Heart right ventricle (tissue), 16 donors: ENCODE measurements at regions not wholly inside any gene's neighbourhood (a gene's known extent, or its start where the extent isn't known, plus 50 kb on each side); places are given as distances from the start of the nearest gene placed in this dataset.

Experiments
- ATAC-seq, 8 donors: fragments of 200-7000 bp; cut with Tn5 transposase; one replicate each; pipeline ENCODE4 v1.9.1; 2020; ENCODE audit warnings: mild to moderate bottlenecking in 8 of 8, moderate library complexity in 8 of 8, moderate number of reproducible peaks in 1 of 8
- DNase-seq, 2 donors: peaks; one replicate each; pipeline ENCODE4 v3.0.0-alpha.2; 2020
- H3K27ac ChIP-seq, 10 donors: fragments of 200-600 bp; sonication (generic) in 2 of 10; one replicate each; pipeline versions ENCODE4 v1.5.0 to v1.8.0; 2020 to 2022; ENCODE audit warnings: mild to moderate bottlenecking in 3 of 10
- H3K27me3 ChIP-seq, 7 donors: fragments of 200-600 bp; one replicate each; pipeline ENCODE4 v1.8.0; 2021 to 2022; ENCODE audit warnings: mild to moderate bottlenecking in 2 of 7
- H3K36me3 ChIP-seq, 9 donors: fragments of 200-600 bp; sonication (generic) in 1 of 9; one replicate each; pipeline versions ENCODE4 v1.5.0 to v1.8.0; 2020 to 2022; ENCODE audit warnings: mild to moderate bottlenecking in 2 of 9
- H3K4me1 ChIP-seq, 9 donors: fragments of 200-600 bp; sonication (generic) in 1 of 9; one replicate each; pipeline versions ENCODE4 v1.5.0 to v1.8.0; 2020 to 2022; ENCODE audit warnings: mild to moderate bottlenecking in 4 of 9
- H3K4me3 ChIP-seq, 10 donors: fragments of 200-600 bp; sonication (generic) in 2 of 10; one replicate each; pipeline versions ENCODE4 v1.5.0 to v1.8.0; 2020 to 2022; ENCODE audit warnings: mild to moderate bottlenecking in 7 of 10, moderate library complexity in 2 of 10
- H3K9me3 ChIP-seq, 11 donors: fragments of 200-600 bp in 10 of 11; sonication (generic) in 2 of 11; one replicate each; pipeline versions ENCODE4 v1.5.0 to v1.8.0; 2013 to 2022; ENCODE audit warnings: mild to moderate bottlenecking in 2 of 11, control low read depth in 1 of 11, moderate library complexity in 1 of 11
- CTCF ChIP-seq, 9 donors: fragments of 200-600 bp; sonication (generic) in 2 of 9; IDR thresholded peaks; one replicate each; pipeline versions ENCODE4 v1.5.0 to v1.8.0; 2021 to 2022; ENCODE audit warnings: antibody characterized with exemption in 9 of 9, mild to moderate bottlenecking in 5 of 9, moderate library complexity in 1 of 9
- WGBS, 2 donors: extraction: QIAGEN DNeasy Blood & Tissue Kit; methylation state at CpG; one replicate each; pipeline ENCODE4 v1.1.7; 2013; ENCODE audit warnings: inconsistent platforms in 1 of 2; 5-methylcytosine and 5-hydroxymethylcytosine counted together
- intact Hi-C, 10 donors: fragments of 100-400 bp; cut with DNase I; formaldehyde crosslinking; loops; one replicate each; pipeline versions ENCODE4 v1.11.1 to v1.14.2; 2022
- donor health status: Arrhythmogenic right ventricular cardiomyopathy.
- donor health status: ischemic (EF 13 %, LVEDD 7.1; RV severe dilation, severe dysfunction).
- donor health status: healthy with polysubstance abuse.
- donor health status: DM: no; HTN: yes; CAD: no.
- donor health status: DM: no; HTN: no; CAD: no.
- donor health status: ischemic (EF 25% LVEDD 6.9; RV normal size, moderate dysfunction).
- donor health status: ischemic (EF 25% LVEDD 5.7; RV mildly dilated, moderate dysfunction).
- donor health status: healthy.
- donor health status: DM: yes; HTN: yes; CAD: no.
- donor health status: Ischemic cardiomyopathy.
- donor health status: ischemic (EF 35%, LVEDD 5.7; RV mildly dilated, moderate dysfunction).
- donor health status: nonischemic (EF 11% LVEDD 7.7; RV severe dilation, severe dysfunction).
- donor health status: DM: yes; HTN: yes; CAD: no.
- donor health status: PGD.
- donor health status: ischemic (EF 29% LVEDD 5.4; RV normal size, mild dysfunction).
- donor health status: nonischemic (EF 23%, LVEDD 6.1; RV moderate dilation, normal function).

- DNase-seq, result peak in 1 of 2 donors; percentile 15
- ATAC-seq, result peak in 5 of 8 donors; percentile 28 to 59 (median 37)
- no peak overlapping the region for H3K4me3 ChIP-seq
- TF ChIP-seq CTCF (IDR thresholded peaks at IDR 0.05), result no peak
- WGBS, 2 donors, result 38 to 56% methylated on average over 3 of the region's 3 CpGs
- H3K4me1 ChIP-seq, result peaks cover 0 to 12% (median 0%) of the 10 kb centered on the region in 9 donors
- intact Hi-C loops, result no loop called here
- peaks cover 0 to 8% (median 0%) of the 10 kb centered on the region in 11 donors for H3K9me3 ChIP-seq
- H3K36me3 ChIP-seq, result no peaks in the 10 kb centered on the region
- no peaks in the 10 kb centered on the region for H3K27me3 ChIP-seq
- no peak overlapping the region for H3K27ac ChIP-seq
Measured at GRCh38 chr1:163730411-163730821, 408.7 kb downstream of the NUF2 start.

GRCh38 chr1:163737261-163737660 is 415.5 kb downstream of the NUF2 start:
- Histone ChIP-seq H3K4me1 (no peaks in the 10 kb centered on the region), H3K4me3 (no peak overlapping the region), H3K27ac (no peak overlapping the region), H3K36me3 (no peaks in the 10 kb centered on the region), H3K27me3 (no peaks in the 10 kb centered on the region), H3K9me3 (peaks cover 0 to 27% (median under 1%) of the 10 kb centered on the region in 11 donors)
- 35 to 46% methylated on average over 2 of the region's 2 CpGs for WGBS, 2 donors
- intact Hi-C loops, result no loop called here
- DNase-seq, result no peak
- no peak for TF ChIP-seq CTCF (IDR thresholded peaks at IDR 0.05)
- ATAC-seq, result no peak

- Histone ChIP-seq H3K27ac (no peak overlapping the region), H3K4me3 (no peak overlapping the region), H3K9me3 (peaks cover 0 to 53% (median 11%) of the 10 kb centered on the region in 11 donors), H3K4me1 (no peaks in the 10 kb centered on the region), H3K27me3 (no peaks in the 10 kb centered on the region), H3K36me3 (no peaks in the 10 kb centered on the region)
- intact Hi-C loops, result no loop called here
- no peak for TF ChIP-seq CTCF (IDR thresholded peaks at IDR 0.05)
- ATAC-seq (no peak), DNase-seq (no peak)
- 84 to 91% methylated on average over 2 of the region's 2 CpGs for WGBS, 2 donors
Measured at GRCh38 chr1:163744301-163744887, 422.6 kb downstream of the NUF2 start.

GRCh38 chr1:163745204-163745603 is 423.4 kb downstream of the NUF2 start:
- no peak for DNase-seq
- H3K4me1 ChIP-seq, result no peaks in the 10 kb centered on the region
- no peak for ATAC-seq
- TF ChIP-seq CTCF (IDR thresholded peaks at IDR 0.05), result no peak
- H3K9me3 ChIP-seq, result peaks cover 0 to 49% (median 11%) of the 10 kb centered on the region in 11 donors
- H3K36me3 ChIP-seq, result no peaks in the 10 kb centered on the region
- no peak overlapping the region for H3K27ac ChIP-seq
- H3K27me3 ChIP-seq, result no peaks in the 10 kb centered on the region
- no peak overlapping the region for H3K4me3 ChIP-seq
- 56 to 67% methylated on average over 2 of the region's 2 CpGs for WGBS, 2 donors
- intact Hi-C loops, result no loop called here
